ENCODE measurements at regions not wholly inside any gene's neighbourhood (a gene's known extent, or its start where the extent isn't known, plus 50 kb on each side); places are given as distances from the start of the nearest gene placed in this dataset.

GRCh38 chr4:12580787-12581186 is 903.4 kb downstream of the RAB28 start:
- H4K91ac ChIP-seq (replicated peaks; ENCODE audit: insufficient read length, low read length), result no peak overlapping the region
- H3K79me1 ChIP-seq (ENCODE audit: low read depth, low read length), result no peaks in the 10 kb centered on the region
- H3K14ac ChIP-seq (ENCODE audit: insufficient read length), result no peak overlapping the region
- H3K9me3 ChIP-seq (ENCODE audit: insufficient read depth in 2 of 2, low read depth in 1 of 2, low read length in 1 of 2), result no peaks in the 10 kb centered on the region
- DNase-seq (ENCODE audit: low read depth in 1 of 2, low spot score in 2 of 2), result no peak
- no peak overlapping the region for H3K56ac ChIP-seq (replicated peaks; ENCODE audit: insufficient read length, low read depth, low read length)
- ChIA-PET POLR2A (ENCODE audit: partially characterized antibody) (no interaction called here), CTCF (ENCODE audit: partially characterized antibody) (interaction anchor here (1.2 kb wide), 1 partner anchor 52 kb away, joined by 3 read pairs; no protein-coding TSS in a partner anchor)
- WGBS, 2 experiments (ENCODE audit: extremely low coverage in 1 of 2, insufficient coverage in 1 of 2, insufficient read length in 1 of 2, insufficient replicate concordance in 2 of 2, low coverage in 1 of 2, low lambda C conversion rate in 2 of 2, missing lambda C conversion rate in 1 of 2), result 93% methylated on average over 5 of the region's 5 CpGs; no CpG with 5 or more reads in 1 of the 2 experiments
- no peaks in the 10 kb centered on the region for H3K27me3 ChIP-seq (replicated peaks in 1 of 4; ENCODE audit: control insufficient read depth in 3 of 4, extremely low read depth in 1 of 4, insufficient read depth in 3 of 4, low read length in 3 of 4)
- no peak overlapping the region for H3K23ac ChIP-seq (ENCODE audit: insufficient read length)
- no peak overlapping the region for H3K4ac ChIP-seq (replicated peaks; ENCODE audit: insufficient read length, low read depth, low read length)
- H2AK5ac ChIP-seq (ENCODE audit: low read depth, low read length), result no peak overlapping the region
- no peak overlapping the region for H2BK120ac ChIP-seq (replicated peaks; ENCODE audit: low read depth, low read length)
- no peaks in the 10 kb centered on the region for H3K79me2 ChIP-seq (ENCODE audit: control insufficient read depth in 1 of 2, insufficient read depth in 2 of 2, low read length in 2 of 2)
- TF ChIP-seq TEAD4 (IDR thresholded peaks at IDR 0.05; ENCODE audit: low read depth, low read length) (no peak), ZNF274 (IDR thresholded peaks at IDR 0.05; ENCODE audit: borderline replicate concordance, extremely low read depth, low read length) (no peak), FOSL1 (IDR thresholded peaks at IDR 0.05; ENCODE audit: insufficient read depth, low read depth, low read length) (no peak), SP4 (IDR thresholded peaks at IDR 0.05; ENCODE audit: low read length) (no peak), RBBP5 (IDR thresholded peaks at IDR 0.05; ENCODE audit: borderline replicate concordance, low read depth, low read length) (no peak), POLR2A (IDR thresholded peaks at IDR 0.05; ENCODE audit: control extremely low read depth in 1 of 2, low read depth in 2 of 2, low read length in 2 of 2) (no peak), USF2 (IDR thresholded peaks at IDR 0.05; ENCODE audit: low read length) (no peak), KDM5A (IDR thresholded peaks at IDR 0.05; ENCODE audit: low read length) (no peak), SIRT6 (IDR thresholded peaks at IDR 0.05; ENCODE audit: low read length) (no peak), EP300 (IDR thresholded peaks at IDR 0.05; ENCODE audit: borderline replicate concordance in 1 of 2, low read depth in 2 of 2, low read length in 2 of 2) (no peak)
- H2BK12ac ChIP-seq (ENCODE audit: low read depth, low read length), result no peak overlapping the region
- H3K9ac ChIP-seq (replicated peaks in 1 of 4; ENCODE audit: extremely low read depth in 1 of 4, low read depth in 3 of 4, low read length in 3 of 4), result no peak overlapping the region
- H4K8ac ChIP-seq (ENCODE audit: extremely low read depth, insufficient read depth, low read length), result no peak overlapping the region
- H4K20me1 ChIP-seq (replicated peaks in 1 of 2; ENCODE audit: control insufficient read depth in 1 of 2, insufficient read depth in 2 of 2, low read length in 2 of 2), result no peaks in the 10 kb centered on the region
- H3K4me3 ChIP-seq (ENCODE audit: extremely low read depth in 1 of 4, insufficient read depth in 2 of 4, low read depth in 3 of 4, low read length in 4 of 4), result no peak overlapping the region
- no peaks in the 10 kb centered on the region for H3K36me3 ChIP-seq (ENCODE audit: control insufficient read depth in 2 of 4, insufficient read depth in 4 of 4, low read length in 3 of 4)
- H2BK5ac ChIP-seq (ENCODE audit: low read depth, low read length), result no peak overlapping the region
- no peak overlapping the region for H2AFZ ChIP-seq (ENCODE audit: low read length)
- no peak for FAIRE-seq
- no peak overlapping the region for H4K5ac ChIP-seq (ENCODE audit: insufficient read length, low read depth, low read length)
- H2BK15ac ChIP-seq (ENCODE audit: low read length), result no peak overlapping the region
- no peak overlapping the region for H3K27ac ChIP-seq (ENCODE audit: low read depth, low read length)
- peaks cover 0 to 2% (median 0%) of the 10 kb centered on the region in 4 experiments; a peak in 1 of 7 replicates for H3K4me1 ChIP-seq (replicated peaks in 1 of 4; ENCODE audit: control insufficient read depth in 3 of 4, insufficient read depth in 4 of 4, low read length in 3 of 4)
- H2BK20ac ChIP-seq (ENCODE audit: low read length), result no peak overlapping the region
- no peak overlapping the region for H3K18ac ChIP-seq (ENCODE audit: extremely low read depth, low read length)
- no peaks in the 10 kb centered on the region for H3K23me2 ChIP-seq (ENCODE audit: low read depth, low read length)
- no peak overlapping the region for H3K4me2 ChIP-seq (ENCODE audit: insufficient read depth in 1 of 2, low read depth in 2 of 2, low read length in 2 of 2)
